Endothelial cell of umbilical vein (primary cell): ENCODE measurements at regions not wholly inside any gene's neighbourhood (a gene's known extent, or its start where the extent isn't known, plus 50 kb on each side); places are given as distances from the start of the nearest gene placed in this dataset.
A peak's percentile ranks its signal among the peaks of the same experiment; 100 is the strongest.

Experiments
- BruUV-seq: library from RNA; stranded (reverse); fragments of 400-500 nt; replicated peaks from 2 replicates; lab custom pipeline; 2021; lab: Mats Ljungman, UMichigan
- CTCF ChIA-PET: fragments of 300-600, 350-600 bp; sonication (Branson Sonifier 250); formaldehyde crosslinking; loops from one replicate; lab custom pipeline; 2021; ENCODE audit warnings: antibody characterized with exemption, inconsistent platforms; lab: Charles Lee
- POLR2A ChIA-PET: fragments of 300-600, 350-600 bp; sonication (Branson Sonifier 250); formaldehyde crosslinking; loops from one replicate; lab custom pipeline; 2021; ENCODE audit warnings: antibody characterized with exemption, inconsistent platforms; lab: Charles Lee
- DNase-seq: peaks from one replicate; pipeline ENCODE4 v3.0.0-alpha.2; 2011; ENCODE audit warnings: low read depth, low spot score
- FAIRE-seq: peaks from 2 replicates; lab custom pipeline; 2011; peaks lifted over from hg19 to GRCh38; lab: Jason Lieb, UNC
- H2AFZ ChIP-seq: 2 replicates; pipeline ENCODE4 v1.6.0; 2012; ENCODE audit warnings: low read depth, low read length, control low read depth, inconsistent platforms
- H3K27ac ChIP-seq: 2 replicates; pipeline ENCODE4 v1.5.1; 2011; ENCODE audit warnings: low read depth, mild to moderate bottlenecking, control low read depth, low read length, moderate library complexity; ENCODE audit not compliant: insufficient read depth
- H3K27me3 ChIP-seq, 2 experiments: 2 replicates each; pipeline versions ENCODE4 v1.6.0 to v1.6.1; 2011; ENCODE audit warnings: low read length in 2 of 2, mixed read lengths in 1 of 2; ENCODE audit not compliant: control insufficient read depth in 2 of 2, insufficient read depth in 2 of 2
- H3K36me3 ChIP-seq, 2 experiments: 2 replicates in 1 of 2; 3 replicates in 1 of 2; pipeline ENCODE4 v1.5.1; 2011; ENCODE audit warnings: low read length in 2 of 2, mild to moderate bottlenecking in 1 of 2, moderate library complexity in 1 of 2; ENCODE audit not compliant: control insufficient read depth in 2 of 2, insufficient read depth in 2 of 2; ENCODE audit errors: extremely low read depth in 1 of 2
- H3K4me1 ChIP-seq: 3 replicates; pipeline ENCODE4 v1.5.1; 2011; ENCODE audit warnings: mild to moderate bottlenecking, low read length; ENCODE audit not compliant: control insufficient read depth, insufficient read depth; ENCODE audit errors: extremely low read depth
- H3K4me2 ChIP-seq: 2 replicates; pipeline ENCODE4 v1.6.1; 2011; ENCODE audit warnings: low read length, control low read depth, mixed read lengths; ENCODE audit not compliant: insufficient read depth
- H3K4me3 ChIP-seq, 3 experiments: fragments of 200-600 bp in 1 of 3; sonication (generic), shearing (Covaris generic) in 1 of 3; replicated peaks in 1 of 3; 2 replicates each; pipeline ENCODE4 v1.5.1; 2011 to 2016; ENCODE audit warnings: control low read depth in 3 of 3, low read length in 3 of 3, mild to moderate bottlenecking in 2 of 3, inconsistent platforms in 1 of 3, low read depth in 1 of 3, moderate library complexity in 1 of 3; ENCODE audit not compliant: insufficient read depth in 1 of 3
- H3K79me2 ChIP-seq: 2 replicates; pipeline ENCODE4 v1.6.0; 2012; ENCODE audit warnings: low read length, inconsistent platforms; ENCODE audit not compliant: control insufficient read depth, insufficient read depth
- H3K9ac ChIP-seq: replicated peaks from 2 replicates; pipeline ENCODE3; 2011; ENCODE audit warnings: low read length, control low read depth; ENCODE audit not compliant: insufficient read depth; ENCODE audit errors: extremely low read depth
- H3K9me1 ChIP-seq: replicated peaks from 3 replicates; pipeline ENCODE4 v1.6.0; 2011; ENCODE audit warnings: mild to moderate bottlenecking, low read length; ENCODE audit not compliant: control insufficient read depth, insufficient read depth; ENCODE audit errors: extremely low read depth
- H3K9me3 ChIP-seq: replicated peaks from 2 replicates; pipeline ENCODE4 v1.5.1; 2012; ENCODE audit warnings: low read length, inconsistent platforms; ENCODE audit not compliant: control insufficient read depth, insufficient read depth
- H4K20me1 ChIP-seq: replicated peaks from 2 replicates; pipeline ENCODE3; 2011; ENCODE audit warnings: mild to moderate bottlenecking, low read length; ENCODE audit not compliant: control insufficient read depth, insufficient read depth; ENCODE audit errors: extremely low read depth
- CTCF ChIP-seq, 2 donors: IDR thresholded peaks; 1 replicate in 1 of 2; 2 replicates in 1 of 2; pipeline ENCODE4 v1.5.1; 2011; ENCODE audit warnings: low read length in 2 of 2, mild to moderate bottlenecking in 2 of 2, moderate library complexity in 2 of 2, control low read depth in 1 of 2, inconsistent platforms in 1 of 2, low read depth in 1 of 2; ENCODE audit not compliant: insufficient read depth in 1 of 2; ENCODE audit errors: extremely low read depth in 1 of 2
- EZH2 ChIP-seq: IDR thresholded peaks from 2 replicates; pipeline ENCODE4 v1.6.1; 2012; ENCODE audit warnings: borderline replicate concordance, low read depth, mild to moderate bottlenecking, moderate library complexity, low read length, inconsistent platforms; ENCODE audit not compliant: severe bottlenecking
- FOS ChIP-seq: IDR thresholded peaks from 2 replicates; pipeline ENCODE4 v1.6.1; 2011; ENCODE audit warnings: mild to moderate bottlenecking, low read length, moderate library complexity, borderline replicate concordance; ENCODE audit not compliant: insufficient read depth
- GATA2 ChIP-seq: IDR thresholded peaks from 2 replicates; pipeline ENCODE4 v1.7.0; 2011; ENCODE audit warnings: low read depth, mild to moderate bottlenecking, moderate library complexity, mixed read lengths, low read length; ENCODE audit not compliant: insufficient read length, insufficient read depth
- JUN ChIP-seq: IDR thresholded peaks from 2 replicates; pipeline ENCODE4 v1.6.1; 2011; ENCODE audit warnings: borderline replicate concordance, low read depth; ENCODE audit not compliant: insufficient read length, insufficient read depth
- MYC ChIP-seq: IDR thresholded peaks from one replicate; pipeline ENCODE4 v1.6.1; 2011; ENCODE audit warnings: mild to moderate bottlenecking, low read depth, low read length
- dilution Hi-C: fragments of 300-500 bp; cut with MboI; formaldehyde crosslinking; loops from one replicate; pipeline ENCODE4 v1.15.0; 2019; ENCODE audit warnings: low sequenced_read_pairs; ENCODE audit not compliant: extremely low pct_ligation_motif_present
- intact Hi-C: fragments of 100-400 bp; cut with micrococcal nuclease; formaldehyde crosslinking; loops from one replicate; pipeline ENCODE4 v1.10.0; 2022

DNA sequence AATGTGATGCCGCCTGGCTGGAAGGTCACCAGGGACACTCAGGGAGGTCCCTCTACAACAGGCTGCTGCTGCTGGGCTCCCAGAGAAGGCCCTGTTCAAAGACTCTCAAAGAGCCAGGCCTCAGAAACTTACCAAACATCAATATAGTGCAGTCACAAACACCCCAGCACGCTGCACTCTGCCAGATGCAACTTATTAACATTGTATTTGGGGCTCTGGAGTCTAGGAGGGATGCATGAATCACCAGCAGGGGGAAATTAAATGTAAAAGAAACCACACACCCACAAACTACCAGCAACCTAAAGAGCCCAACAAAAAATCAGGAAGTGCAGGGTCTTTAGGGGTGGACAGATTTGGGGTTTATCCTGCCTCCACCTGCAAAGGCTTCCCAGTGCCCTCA is 74.6 kb upstream of the SPATA12 start:
- Histone ChIP-seq H2AFZ (no peak overlapping the region), H3K9me3 (no peaks in the 10 kb centered on the region), H3K27me3 (peaks cover 0 to 2% of the 10 kb centered on the region in 2 experiments), H3K4me3 (no peak overlapping the region), H3K4me2 (no peak overlapping the region), H3K9me1 (no peaks in the 10 kb centered on the region), H3K4me1 (peaks cover 11% of the 10 kb centered on the region), H3K9ac (no peak overlapping the region), H3K79me2 (no peaks in the 10 kb centered on the region), H3K27ac (no peak overlapping the region), H4K20me1 (no peaks in the 10 kb centered on the region), H3K36me3 (no peaks in the 10 kb centered on the region)
- BruUV-seq: no TSS peak
- FAIRE-seq (peak; percentile 35), DNase-seq (no peak)
- ChIA-PET CTCF (interaction anchor here (1.3 to 5.8 kb wide), 6 partner anchors 12 to 281 kb away, joined by 4 to 223 read pairs (median 70); partner anchors contain the start of gene ARHGEF3), POLR2A (no interaction called here)
- intact Hi-C loops: loop anchor here (5.0 kb wide), 1 partner anchor 229 kb away; no protein-coding TSS in a partner anchor
- TF ChIP-seq JUN: no peak
- TF ChIP-seq EZH2: no peak
- dilution Hi-C loops: no loop called here

GRCh38 chr3:56985460-56985859 is 75.0 kb upstream of the SPATA12 start:
- Histone ChIP-seq H3K27ac (no peak overlapping the region), H3K4me2 (no peak overlapping the region), H3K36me3 (no peaks in the 10 kb centered on the region), H3K4me1 (peaks cover 13% of the 10 kb centered on the region), H4K20me1 (no peaks in the 10 kb centered on the region), H3K4me3 (no peak overlapping the region), H2AFZ (no peak overlapping the region), H3K9me3 (no peaks in the 10 kb centered on the region), H3K9me1 (no peaks in the 10 kb centered on the region), H3K79me2 (no peaks in the 10 kb centered on the region), H3K27me3 (peaks cover 0 to 2% of the 10 kb centered on the region in 2 experiments), H3K9ac (no peak overlapping the region)
- DNase-seq: no peak
- POLR2A ChIA-PET: no interaction called here
- BruUV-seq: no TSS peak
- dilution Hi-C loops (no loop called here), intact Hi-C loops (loop anchor here (5.0 kb wide), 1 partner anchor 228 kb away; no protein-coding TSS in a partner anchor)
- TF ChIP-seq MYC (no peak), JUN (no peak), EZH2 (no peak), CTCF (IDR thresholded peaks at IDR 0.05; ENCODE audit: extremely low read depth in 1 of 2, insufficient read depth in 1 of 2, low read depth in 1 of 2, low read length in 2 of 2) (no peak), FOS (no peak), GATA2 (no peak)
- CTCF ChIA-PET: interaction anchor here (4.5 to 5.8 kb wide), 4 partner anchors 12 to 281 kb away, joined by 32 to 223 read pairs (median 114); partner anchors contain the start of gene ARHGEF3
- FAIRE-seq: no peak
